GM19023 (cell line): ENCODE measurements at regions not wholly inside any gene's neighbourhood (a gene's known extent, or its start where the extent isn't known, plus 50 kb on each side); places are given as distances from the start of the nearest gene placed in this dataset.
"Not testable (repeated sequence)": the region's sequence is repeated elsewhere in the genome, so short reads cannot be mapped to it uniquely, and the experiment has no call there.

Experiments
- ATAC-seq: cut with Tn5 transposase; IDR thresholded peaks from one replicate; pipeline ENCODE4 v1.9.1; 2021; ENCODE audit warnings: mild to moderate bottlenecking, moderate library complexity; ENCODE audit not compliant: unreplicated experiment

DNA sequence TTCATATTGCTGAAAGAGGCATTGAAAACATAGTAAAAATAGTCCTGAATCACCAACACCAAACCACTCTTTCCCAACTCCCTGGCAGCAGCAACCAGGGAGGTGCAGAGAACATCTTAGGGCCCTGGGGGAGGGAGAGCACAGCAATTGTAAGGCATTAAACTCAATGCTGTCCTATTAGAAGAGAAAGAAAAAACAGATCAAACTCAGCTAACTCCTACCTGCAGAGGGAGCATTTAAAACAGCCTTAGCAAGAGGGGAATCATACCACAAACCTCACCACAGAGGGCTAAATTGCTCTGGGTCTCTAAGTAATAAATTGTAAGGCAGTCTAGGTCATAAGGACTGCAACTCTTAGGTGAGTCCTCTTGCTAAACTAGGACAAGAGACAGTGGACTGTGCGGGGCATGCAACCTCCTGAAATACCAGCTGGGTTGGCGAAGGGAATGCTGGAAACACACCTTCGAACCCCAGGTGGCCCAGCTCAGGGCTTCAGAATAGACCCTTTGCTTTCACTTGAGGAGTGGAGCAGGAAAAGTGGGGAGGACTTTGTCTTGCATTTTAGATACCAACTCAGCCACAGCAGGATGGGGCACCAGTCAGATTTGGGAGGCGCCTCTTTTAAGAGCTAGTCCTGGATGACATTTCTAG lies 697.1 kb upstream of the FAT3 start:
- ATAC-seq = no peak

DNA sequence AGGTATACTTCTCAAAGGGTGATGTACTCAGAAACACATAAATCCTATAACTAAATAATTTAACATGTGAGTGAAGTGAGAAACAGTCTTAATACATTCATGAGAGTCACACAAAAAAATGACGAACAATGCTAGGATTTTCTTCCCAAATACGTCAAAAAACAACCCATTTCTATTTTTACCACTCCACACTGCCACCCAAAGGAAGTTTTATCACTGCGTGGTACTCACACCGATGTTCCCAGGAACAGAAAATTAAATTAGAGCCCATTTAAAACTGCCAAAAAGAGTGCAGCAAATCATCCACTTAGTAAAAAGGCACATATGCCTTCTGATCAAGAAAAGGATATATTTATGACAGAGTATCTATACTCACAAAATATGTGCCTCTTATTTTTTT lies 710.9 kb upstream of the FAT3 start:
- ATAC-seq = no peak

DNA sequence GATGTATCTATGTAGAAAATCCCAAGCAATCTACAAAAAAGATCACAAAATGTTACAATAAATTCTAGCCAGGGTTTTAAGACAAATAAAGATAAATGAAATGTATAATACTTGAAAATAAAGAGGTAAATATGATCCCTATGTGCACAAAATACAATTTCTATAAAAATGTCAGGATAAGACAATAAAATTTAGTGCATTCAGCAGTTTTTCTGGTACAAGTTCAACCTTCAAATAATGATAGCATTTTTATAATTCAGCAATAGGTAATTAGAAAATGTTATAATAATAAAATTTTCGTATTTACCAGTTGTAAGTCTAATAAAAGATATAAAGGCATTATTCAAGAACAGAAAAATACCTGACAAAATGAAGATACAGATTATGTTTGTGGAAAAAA lies 726.8 kb upstream of the FAT3 start:
- no peak for ATAC-seq

DNA sequence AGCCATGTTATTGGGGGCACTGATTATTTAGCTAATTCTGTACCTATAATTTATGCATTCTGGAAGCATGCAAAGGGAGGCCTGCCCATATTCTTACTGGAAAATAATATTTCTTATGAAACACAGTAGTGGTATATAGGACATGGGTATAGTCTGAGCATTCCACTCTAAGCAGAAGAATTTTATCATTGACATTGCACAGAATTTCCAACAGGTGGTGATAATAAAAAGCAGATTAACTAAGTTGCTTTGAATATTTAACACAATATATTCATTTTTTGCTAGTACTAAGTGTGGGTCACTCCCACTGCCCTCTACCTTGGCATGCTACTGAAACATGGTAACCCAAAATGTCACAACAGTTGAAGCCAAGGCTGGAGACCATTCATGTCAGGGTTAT lies 728.8 kb upstream of the FAT3 start:
- no peak for ATAC-seq

DNA sequence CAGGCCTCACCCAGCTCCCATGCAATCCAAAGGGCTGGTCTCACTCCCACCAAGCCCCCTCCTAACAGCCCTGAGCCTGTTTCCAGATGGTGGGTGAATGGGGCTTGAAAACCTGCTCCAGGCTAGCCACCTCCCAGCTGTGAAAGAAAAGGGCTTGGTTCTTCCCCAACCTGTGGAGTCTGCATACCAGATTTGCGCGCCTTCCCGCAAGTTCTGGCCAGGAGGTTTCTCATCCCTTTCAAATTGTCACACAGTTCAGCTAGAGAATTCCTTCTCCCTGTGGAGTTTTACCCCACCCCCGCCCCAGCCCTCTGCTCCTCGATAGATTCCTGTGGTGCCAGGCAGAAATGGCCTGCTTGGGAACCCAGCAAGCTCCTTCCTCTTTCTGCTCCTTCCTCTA lies 734.6 kb upstream of the FAT3 start:
- ATAC-seq = no peak

DNA sequence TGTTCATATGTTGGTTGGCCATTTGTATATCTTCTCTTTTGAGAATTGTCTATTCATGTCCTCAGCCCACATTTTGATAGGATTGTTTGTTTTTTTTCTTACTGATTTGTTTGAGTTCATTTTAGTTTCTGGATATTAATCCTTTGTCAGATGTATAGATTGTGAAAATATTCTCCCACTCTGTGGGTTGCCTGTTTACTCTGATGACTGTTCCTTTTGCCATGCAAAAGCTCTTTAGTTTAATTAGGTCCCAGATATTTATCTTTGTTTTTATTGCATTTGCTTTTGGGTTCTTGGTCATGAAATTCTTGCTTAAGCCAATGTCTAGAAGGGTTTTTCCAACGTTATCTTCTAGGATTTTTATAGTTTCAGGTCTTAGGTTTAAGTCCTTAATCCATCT lies 740.7 kb upstream of the FAT3 start:
- not testable (repeated sequence) for ATAC-seq

DNA sequence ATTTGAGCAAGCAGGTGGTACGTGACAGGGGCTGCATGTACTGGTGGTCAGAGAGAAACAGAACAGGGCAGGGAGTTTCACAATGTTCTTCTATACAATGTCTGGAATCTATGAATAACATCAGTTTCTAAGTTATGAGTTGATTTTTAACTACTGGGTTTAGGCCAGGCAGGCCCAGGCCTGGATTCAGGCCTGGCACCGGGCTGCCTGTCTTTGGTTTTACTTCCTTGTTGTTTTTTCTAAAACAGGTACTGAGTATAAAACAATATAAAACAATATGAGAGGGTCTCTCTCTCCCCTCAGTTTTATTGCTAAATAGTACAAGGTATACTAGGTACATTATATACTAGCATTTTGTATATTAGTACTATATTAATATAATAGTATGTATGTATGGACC lies 742.7 kb upstream of the FAT3 start:
- ATAC-seq = not testable (repeated sequence)

DNA sequence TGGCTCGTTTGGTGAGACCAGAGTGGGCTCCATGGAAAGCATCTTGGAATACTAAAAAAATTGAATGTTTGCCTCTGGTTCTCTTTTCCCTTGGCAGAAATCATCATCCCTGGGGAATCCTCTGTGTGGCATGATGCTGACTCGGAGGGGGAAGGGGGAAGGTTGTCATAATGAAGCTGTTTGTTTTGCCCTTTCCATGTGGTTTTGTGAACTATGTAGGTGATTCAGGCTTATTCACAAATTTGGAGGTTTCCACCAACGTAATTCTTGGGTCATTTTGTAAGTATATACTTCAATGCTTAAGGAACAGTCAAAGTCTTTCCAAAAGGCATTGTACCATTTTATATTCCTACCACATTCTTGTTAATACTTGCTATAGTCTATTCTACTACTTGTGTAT lies 754.0 kb upstream of the FAT3 start:
- ATAC-seq = no peak

DNA sequence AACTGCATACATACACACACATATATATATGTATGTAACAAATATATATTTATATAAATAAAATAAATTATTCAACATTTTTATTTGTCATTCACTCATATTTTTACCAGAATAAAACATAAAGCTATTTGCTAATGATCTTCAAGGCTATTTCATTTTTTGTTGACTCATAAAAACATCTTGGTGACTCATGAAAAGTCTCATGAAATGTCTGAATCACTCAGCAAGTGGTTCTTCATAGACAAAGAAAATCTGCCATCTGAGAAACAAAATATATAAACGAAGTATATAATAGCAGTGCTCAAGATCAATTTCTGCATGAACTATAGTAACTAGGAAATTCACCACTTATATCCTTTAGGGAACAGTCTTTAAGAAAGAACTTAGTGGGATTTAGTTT lies 764.8 kb upstream of the FAT3 start:
- ATAC-seq = no peak

DNA sequence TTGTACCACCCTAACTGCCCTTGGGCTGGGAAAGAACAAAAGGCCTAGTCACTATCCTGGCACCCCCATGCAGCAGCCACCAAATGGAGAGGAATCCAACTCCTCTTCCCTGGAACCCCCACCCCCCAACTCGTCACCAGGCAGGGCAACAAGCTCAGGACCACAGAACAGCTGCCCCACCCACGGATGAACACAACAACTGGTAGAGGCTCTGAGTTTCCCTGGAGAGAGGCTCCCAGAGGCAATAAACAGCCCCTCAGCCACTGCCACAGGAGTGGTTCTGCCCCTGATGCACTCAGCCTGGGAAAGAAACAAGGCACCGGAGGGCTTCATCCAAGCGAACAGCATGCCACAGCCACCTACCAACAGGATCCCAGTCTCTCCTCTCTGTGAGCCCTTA lies 778.4 kb upstream of the FAT3 start:
- no peak for ATAC-seq

DNA sequence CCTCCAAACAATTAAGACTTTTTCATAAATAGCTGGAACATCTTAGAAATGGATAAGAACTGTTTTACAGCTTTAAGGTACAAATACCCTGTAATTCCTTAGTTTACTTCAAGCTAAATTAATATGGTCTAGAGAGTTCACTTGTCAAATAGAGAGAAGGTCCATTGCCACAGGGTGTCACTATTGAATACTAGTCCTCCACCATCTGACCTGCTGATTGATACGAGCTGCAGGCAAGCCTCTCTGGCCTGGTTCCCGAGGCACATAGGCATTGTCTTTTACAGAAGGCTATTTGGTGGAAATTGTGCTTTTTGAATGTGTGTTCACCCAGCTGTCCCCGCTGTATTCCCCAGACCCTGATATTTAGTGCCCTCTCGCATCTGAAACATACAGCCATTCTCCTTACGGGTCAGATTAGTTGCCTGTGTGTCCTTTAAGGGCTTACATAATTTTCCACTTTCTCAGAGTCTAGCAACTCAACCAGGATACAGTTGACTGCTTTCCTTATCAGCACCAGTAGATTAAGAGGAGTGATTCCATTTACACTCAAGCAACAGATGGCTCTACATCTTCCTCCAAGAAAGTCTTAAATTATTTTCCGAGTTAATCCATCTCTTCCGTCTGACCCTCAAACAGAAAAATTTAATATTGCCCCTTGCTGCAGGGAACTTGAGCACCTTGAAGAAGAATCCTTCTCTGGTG lies 788.8 kb upstream of the FAT3 start:
- no peak for ATAC-seq

DNA sequence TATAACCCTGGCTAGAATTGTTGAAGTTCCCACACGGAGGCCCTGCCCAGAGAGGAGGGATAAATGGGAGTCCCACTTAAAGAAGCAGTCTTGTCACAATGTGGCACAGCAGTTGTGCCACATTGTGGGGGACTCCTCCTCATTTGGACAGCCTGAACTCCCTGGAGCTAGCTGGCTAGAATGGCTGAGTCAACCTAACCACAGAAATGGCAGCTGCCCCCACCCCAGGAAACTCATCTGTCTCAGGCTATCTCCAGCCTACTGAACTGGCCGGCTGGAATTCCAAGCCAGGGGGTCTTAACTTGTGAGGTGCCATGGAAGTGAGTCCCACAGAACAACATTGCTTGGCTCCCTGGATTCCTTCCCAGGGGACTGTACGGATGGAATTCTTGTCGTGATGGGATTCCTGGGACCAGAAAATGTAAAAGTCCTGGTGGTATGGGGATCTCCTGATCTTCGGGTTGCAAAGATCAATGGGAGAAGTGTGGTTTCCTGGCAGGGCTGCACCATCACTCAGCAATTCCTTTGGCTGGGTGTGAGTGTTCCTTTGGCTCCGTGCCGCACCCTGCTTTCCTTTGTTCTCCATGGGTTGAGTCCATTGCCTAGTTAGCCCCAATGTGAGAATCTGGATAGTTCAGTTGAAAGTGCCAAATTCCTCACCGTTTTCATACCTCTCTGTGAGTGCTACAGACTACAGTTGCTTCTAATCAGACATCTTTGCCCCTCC lies 791.2 kb upstream of the FAT3 start:
- ATAC-seq = no peak

DNA sequence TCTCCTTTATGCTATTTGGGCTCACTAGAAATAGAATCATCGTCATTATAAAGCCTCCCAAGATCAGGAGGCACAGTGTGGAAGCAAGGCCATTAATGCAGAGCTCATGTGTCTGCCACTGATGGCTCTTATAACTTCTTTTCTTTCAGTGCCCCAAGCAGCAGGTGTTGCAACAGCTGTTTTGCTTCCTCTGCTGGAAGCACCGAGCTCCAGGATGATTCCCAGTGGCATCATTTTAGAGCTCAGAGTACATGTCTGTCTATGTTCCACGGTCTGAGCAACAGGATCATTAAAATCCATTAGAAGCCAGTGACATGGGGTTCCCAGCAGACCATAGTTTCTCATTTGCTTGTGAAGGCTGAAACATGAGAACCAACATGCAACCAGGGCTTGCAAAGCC lies 803.0 kb upstream of the FAT3 start:
- ATAC-seq = no peak

DNA sequence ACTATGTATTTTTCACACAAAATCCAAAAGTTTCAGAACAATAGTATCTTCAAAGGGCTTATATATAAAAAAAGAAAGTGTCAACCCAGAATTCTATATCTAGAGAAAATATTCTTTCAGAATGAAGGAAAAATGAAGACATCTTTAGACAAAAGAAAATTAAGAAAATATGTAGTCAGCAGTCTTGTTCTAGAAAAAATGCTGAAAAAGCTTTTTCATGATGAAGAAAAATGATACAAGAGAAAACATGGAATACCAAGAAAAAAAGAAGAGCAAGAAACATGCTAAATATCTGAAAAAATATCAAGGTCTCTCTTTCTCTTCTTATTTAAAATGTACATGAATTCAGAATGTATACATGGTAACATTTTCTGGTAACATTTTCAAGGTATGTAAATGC lies 816.8 kb upstream of the FAT3 start:
- no peak for ATAC-seq

DNA sequence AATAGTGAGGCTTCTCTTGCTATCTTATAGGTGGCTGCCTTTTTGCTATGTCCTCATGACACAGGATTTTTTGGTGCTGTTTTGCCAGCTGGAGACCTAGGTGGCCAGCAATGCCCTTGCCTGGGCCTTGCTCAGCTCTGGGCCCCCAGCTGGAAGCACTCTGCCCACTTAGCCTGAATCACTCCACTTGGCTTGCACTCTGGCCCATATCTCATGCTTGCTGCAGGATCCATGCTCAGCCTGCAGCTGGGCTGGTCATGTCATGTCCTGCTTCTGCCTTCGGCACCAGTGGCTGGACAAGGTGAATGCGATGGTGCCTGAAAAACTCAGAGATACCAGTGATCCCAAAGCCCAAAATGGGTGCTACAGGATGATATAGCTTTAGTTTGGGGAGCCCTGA lies 818.6 kb upstream of the FAT3 start:
- no peak for ATAC-seq

DNA sequence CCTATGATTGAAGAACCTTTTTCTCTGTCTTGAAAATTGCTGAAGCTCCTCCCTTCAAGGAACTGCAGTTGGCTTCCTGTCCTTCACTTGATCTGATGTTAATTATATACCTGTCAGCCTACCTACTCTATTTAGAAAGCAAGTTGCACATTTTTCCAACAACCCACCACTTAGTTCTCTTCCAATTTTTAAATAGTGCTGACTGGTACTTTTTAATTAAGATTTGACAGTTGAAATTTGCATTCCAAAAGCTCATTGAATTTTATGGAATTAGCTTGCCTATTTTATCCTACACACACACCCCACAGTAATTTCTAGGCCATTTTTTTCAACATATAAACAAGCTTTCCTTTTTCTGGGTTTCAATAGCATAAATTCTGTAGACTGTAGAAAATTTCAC lies 820.3 kb upstream of the FAT3 start:
- ATAC-seq = no peak

DNA sequence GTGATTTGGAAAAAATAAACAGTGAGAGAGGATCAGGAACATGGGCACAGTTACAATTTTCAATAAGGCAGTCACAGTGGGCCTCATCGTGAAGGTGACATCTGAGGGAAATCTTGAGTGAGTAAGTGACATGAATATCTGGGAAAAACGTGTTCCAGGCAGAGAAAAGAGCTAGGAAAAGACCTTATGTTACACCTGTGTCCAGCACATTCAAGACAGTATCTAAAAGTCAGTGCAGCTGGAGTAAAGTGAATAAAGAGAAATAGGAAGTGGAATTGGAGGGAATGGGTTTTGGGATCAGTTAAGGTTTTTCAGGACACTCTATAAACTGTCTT lies 827.5 kb upstream of the FAT3 start:
- ATAC-seq = no peak

DNA sequence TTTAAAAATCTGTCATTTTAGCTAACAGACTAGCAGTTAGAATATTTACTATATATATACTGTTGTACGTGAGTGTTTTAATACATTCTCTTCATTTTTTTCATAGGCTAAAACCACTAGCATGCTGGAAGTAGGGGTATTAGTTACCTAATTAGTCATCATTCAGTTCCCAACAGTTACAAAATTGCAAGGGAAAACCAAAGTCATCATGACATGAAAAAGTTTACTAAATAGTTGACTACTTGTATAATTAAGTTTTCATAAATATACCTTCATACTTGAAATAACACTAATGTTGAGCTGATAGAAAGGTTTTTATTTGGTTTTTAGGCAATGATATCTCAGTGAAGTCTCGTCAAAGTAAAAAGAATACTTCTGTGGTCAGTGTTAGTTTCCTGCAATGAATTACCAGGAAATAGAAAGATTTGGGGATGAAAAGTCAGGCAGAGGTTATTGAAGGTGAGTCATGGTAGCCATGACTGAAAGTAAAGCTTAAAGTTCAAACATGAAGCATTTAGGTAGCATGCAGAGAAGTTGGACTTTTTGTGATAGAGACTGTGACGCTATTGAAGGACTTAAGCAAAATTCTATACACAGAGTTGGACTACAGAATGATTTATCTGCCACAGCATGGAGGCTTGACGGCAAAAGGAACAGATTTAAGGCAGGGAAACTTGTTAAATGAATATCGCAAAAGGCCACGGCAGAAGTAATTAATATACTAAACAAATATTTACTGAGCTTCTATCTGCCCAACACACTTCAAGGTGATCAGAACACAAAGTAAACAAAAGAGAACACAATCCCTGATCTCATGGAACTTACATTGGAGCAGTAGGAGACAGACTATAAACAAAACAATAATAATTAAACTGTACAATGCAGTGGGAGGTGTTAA lies 828.1 kb upstream of the FAT3 start:
- ATAC-seq = no peak

DNA sequence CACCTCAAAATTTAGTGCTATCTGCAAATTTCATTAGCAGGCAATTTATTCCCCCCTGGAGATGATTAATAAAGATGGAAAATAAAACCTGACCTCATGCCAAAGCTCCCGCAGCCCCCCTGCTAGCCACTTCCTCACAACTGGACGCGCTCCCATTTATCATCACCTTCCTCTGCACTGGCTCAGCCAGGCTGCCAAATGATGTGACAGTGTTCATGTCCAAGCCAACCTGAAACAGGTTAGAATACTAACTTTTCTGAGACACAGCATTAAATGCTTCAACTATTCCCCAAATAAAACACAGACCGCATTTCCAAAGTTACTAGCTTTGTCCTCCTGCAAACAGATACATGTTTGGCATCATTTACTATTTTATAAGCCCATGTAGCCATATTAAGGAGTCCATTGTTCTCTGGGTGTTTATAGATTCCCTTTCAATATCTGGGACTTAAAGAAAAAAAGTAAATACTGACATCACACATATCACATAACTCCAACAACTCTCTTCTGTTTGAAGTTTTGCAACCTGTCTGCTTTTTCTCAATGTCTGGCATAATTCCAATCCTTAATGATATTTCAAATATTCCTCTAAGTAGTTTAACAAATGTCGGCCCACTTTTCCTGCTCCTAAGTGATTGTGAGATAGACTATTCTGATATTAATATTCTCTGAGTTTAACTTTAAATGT lies 829.7 kb upstream of the FAT3 start:
- ATAC-seq = no peak

DNA sequence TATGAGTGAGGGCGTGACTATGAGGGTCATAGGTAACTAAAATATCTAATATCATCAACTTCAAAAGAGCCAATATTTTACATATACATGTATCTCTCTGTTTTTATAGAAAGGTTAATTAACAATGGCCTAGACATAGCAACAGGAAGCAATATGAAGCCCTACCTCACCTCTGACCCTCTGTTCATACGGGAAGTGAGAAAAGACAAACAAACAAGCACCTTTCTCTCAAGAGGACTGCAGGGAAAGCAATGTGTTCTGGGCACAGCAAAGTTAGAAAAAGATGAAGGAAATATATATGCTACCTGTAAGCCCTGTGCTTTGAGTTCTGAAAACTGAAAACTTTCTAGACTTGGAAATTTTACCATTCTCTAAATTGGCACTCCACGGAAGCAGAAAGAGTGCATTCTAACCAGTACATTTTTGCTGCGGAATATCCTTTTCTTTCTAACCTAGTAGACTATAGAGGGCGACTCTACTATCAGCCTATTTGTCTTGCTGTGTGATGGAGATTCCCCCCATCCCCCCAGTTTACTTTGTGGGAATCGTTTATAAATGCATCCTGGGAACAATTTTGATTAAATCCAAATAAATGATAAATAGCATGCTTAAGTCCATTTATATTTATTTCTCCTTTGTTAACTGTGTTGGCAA lies 830.4 kb upstream of the FAT3 start:
- no peak for ATAC-seq
